Osteocyte (in vitro differentiated cells): ENCODE measurements at regions not wholly inside any gene's neighbourhood (a gene's known extent, or its start where the extent isn't known, plus 50 kb on each side); places are given as distances from the start of the nearest gene placed in this dataset.
"Not testable (repeated sequence)": the region's sequence is repeated elsewhere in the genome, so short reads cannot be mapped to it uniquely, and the experiment has no call there.

Experiments
- DNase-seq: peaks from one replicate; pipeline ENCODE4 v3.0.0; 2021; ENCODE audit warnings: mixed read lengths; ENCODE audit not compliant: unreplicated experiment; ENCODE audit errors: extremely low spot score
- H3K27ac Mint-ChIP-seq: one replicate; pipeline ENCODE4 v1.8.0; 2021; ENCODE audit warnings: mild to moderate bottlenecking, mixed read lengths; ENCODE audit not compliant: unreplicated experiment
- H3K27me3 Mint-ChIP-seq: one replicate; pipeline ENCODE4 v1.8.0; 2021; ENCODE audit warnings: mixed read lengths; ENCODE audit not compliant: unreplicated experiment
- H3K36me3 Mint-ChIP-seq: one replicate; pipeline ENCODE4 v1.8.0; 2021; ENCODE audit warnings: mixed read lengths; ENCODE audit not compliant: unreplicated experiment
- H3K4me1 Mint-ChIP-seq: one replicate; pipeline ENCODE4 v1.8.0; 2021; ENCODE audit warnings: mixed read lengths; ENCODE audit not compliant: unreplicated experiment
- H3K4me3 Mint-ChIP-seq: one replicate; pipeline ENCODE4 v1.8.0; 2021; ENCODE audit warnings: mild to moderate bottlenecking, moderate library complexity, mixed read lengths; ENCODE audit not compliant: unreplicated experiment
- H3K9me3 Mint-ChIP-seq: one replicate; pipeline ENCODE4 v1.8.0; 2021; ENCODE audit warnings: mixed read lengths; ENCODE audit not compliant: unreplicated experiment
- CTCF ChIP-seq: fragments of 200-600 bp; sonication (generic); IDR thresholded peaks from 2 replicates; pipeline ENCODE4 v1.5.0; 2021; ENCODE audit warnings: antibody characterized with exemption, mild to moderate bottlenecking, moderate library complexity

GRCh38 chr19:28577233-28577632 lies 635.7 kb downstream of the UQCRFS1 start:
- DNase-seq = no peak
- no peaks in the 10 kb centered on the region for H3K27me3 Mint-ChIP-seq
- no peak for TF ChIP-seq CTCF
- no peaks in the 10 kb centered on the region for H3K36me3 Mint-ChIP-seq
- H3K4me1 Mint-ChIP-seq = no peaks in the 10 kb centered on the region
- peaks cover 6% of the 10 kb centered on the region for H3K9me3 Mint-ChIP-seq
- no peak overlapping the region for H3K4me3 Mint-ChIP-seq
- no peak overlapping the region for H3K27ac Mint-ChIP-seq

GRCh38 chr19:28575816-28576215 lies 637.1 kb downstream of the UQCRFS1 start:
- Mint-ChIP-seq H3K27ac (no peak overlapping the region), H3K36me3 (no peaks in the 10 kb centered on the region), H3K4me1 (no peaks in the 10 kb centered on the region), H3K9me3 (peaks cover 6% of the 10 kb centered on the region), H3K27me3 (no peaks in the 10 kb centered on the region), H3K4me3 (no peak overlapping the region)
- no peak for TF ChIP-seq CTCF
- DNase-seq = no peak

- not testable (repeated sequence) for H3K9me3 Mint-ChIP-seq, H3K4me3 Mint-ChIP-seq, H3K27ac Mint-ChIP-seq, H3K4me1 Mint-ChIP-seq, DNase-seq, H3K27me3 Mint-ChIP-seq, H3K36me3 Mint-ChIP-seq
These were observed 637.6 kb downstream of the UQCRFS1 start for GRCh38 chr19:28575312-28575711.

GRCh38 chr19:28574212-28574611 lies 638.7 kb downstream of the UQCRFS1 start:
- Mint-ChIP-seq H3K27me3 (no peaks in the 10 kb centered on the region), H3K9me3 (peaks cover 6% of the 10 kb centered on the region), H3K4me1 (no peaks in the 10 kb centered on the region), H3K4me3 (no peak overlapping the region), H3K36me3 (no peaks in the 10 kb centered on the region), H3K27ac (no peak overlapping the region)
- TF ChIP-seq CTCF = no peak
- no peak for DNase-seq

GRCh38 chr19:28569132-28570131 lies 643.5 kb downstream of the UQCRFS1 start:
- no peak for TF ChIP-seq CTCF
- no peaks in the 10 kb centered on the region for H3K36me3 Mint-ChIP-seq

More at GRCh38 chr19:28569132-28570131, 643.5 kb downstream of the UQCRFS1 start:
- H3K4me1 Mint-ChIP-seq = no peaks in the 10 kb centered on the region
- H3K4me3 Mint-ChIP-seq = no peak overlapping the region
- no peak for DNase-seq
- peaks cover 4% of the 10 kb centered on the region for H3K9me3 Mint-ChIP-seq
- H3K27ac Mint-ChIP-seq = no peak overlapping the region
- H3K27me3 Mint-ChIP-seq = no peaks in the 10 kb centered on the region
